Tibial nerve (tissue), 4 donors: ENCODE measurements at regions not wholly inside any gene's neighbourhood (a gene's known extent, or its start where the extent isn't known, plus 50 kb on each side); places are given as distances from the start of the nearest gene placed in this dataset.

Source experiments
- DNase-seq, 2 donors: peaks; one replicate each; pipeline ENCODE4 v3.0.0-alpha.2; 2019; ENCODE audit warnings: low spot score in 2 of 2
- H3K27ac ChIP-seq, 4 donors: fragments of 200-600 bp; sonication (generic) in 3 of 4; one replicate each; pipeline ENCODE4 v1.5.1; 2017 to 2019; ENCODE audit warnings: mild to moderate bottlenecking in 1 of 4
- H3K27me3 ChIP-seq, 2 donors: fragments of 200-600 bp; sonication (generic) in 1 of 2; one replicate each; pipeline versions ENCODE4 v1.5.1 to v1.6.0; 2017 to 2019
- H3K36me3 ChIP-seq, 3 donors: fragments of 200-600 bp; sonication (generic); one replicate each; pipeline ENCODE4 v1.5.1; 2018 to 2019
- H3K4me1 ChIP-seq, 4 donors: fragments of 200-600 bp; sonication (generic) in 3 of 4; one replicate each; pipeline ENCODE4 v1.5.1; 2017 to 2019
- H3K4me3 ChIP-seq, 4 donors: fragments of 200-600 bp; sonication (generic) in 3 of 4; one replicate each; pipeline ENCODE4 v1.5.1; 2017 to 2019; ENCODE audit warnings: mild to moderate bottlenecking in 1 of 4, moderate library complexity in 1 of 4
- H3K9me3 ChIP-seq, 4 donors: fragments of 200-600 bp; sonication (generic) in 3 of 4; one replicate each; pipeline ENCODE4 v1.5.1; 2017 to 2019
- CTCF ChIP-seq, 5 experiments: fragments of 200-600 bp in 3 of 5; fragments of 450-650 bp in 2 of 5; sonication (generic) in 3 of 5; IDR thresholded peaks; one replicate each; pipeline ENCODE4 v1.5.1; 2016 to 2019; ENCODE audit warnings: antibody characterized with exemption in 5 of 5, mild to moderate bottlenecking in 3 of 5, moderate library complexity in 2 of 5
- EP300 ChIP-seq, 2 donors: sonication (generic); formaldehyde crosslinking; IDR thresholded peaks; one replicate each; pipeline ENCODE4 v1.6.1; 2017; ENCODE audit warnings: antibody characterized with exemption in 2 of 2, mild to moderate bottlenecking in 1 of 2
- POLR2A ChIP-seq, 2 donors: fragments of 450-650 bp; IDR thresholded peaks; one replicate each; pipeline ENCODE4 v1.6.1; 2017; ENCODE audit warnings: antibody characterized with exemption in 2 of 2, mild to moderate bottlenecking in 2 of 2, moderate library complexity in 2 of 2
- WGBS, 2 donors: methylation state at CpG; one replicate each; pipeline ENCODE4 v1.1.5; 2018; 5-methylcytosine and 5-hydroxymethylcytosine counted together

GRCh38 chr11:82610671-82611070 is 123.0 kb downstream of the FAM181B start:
- Histone ChIP-seq H3K27me3 (no peaks in the 10 kb centered on the region), H3K27ac (no peak overlapping the region), H3K9me3 (no peaks in the 10 kb centered on the region), H3K36me3 (no peaks in the 10 kb centered on the region), H3K4me3 (no peak overlapping the region), H3K4me1 (no peaks in the 10 kb centered on the region)
- no peak for DNase-seq
- TF ChIP-seq POLR2A (IDR thresholded peaks at IDR 0.05), result no peak
- TF ChIP-seq CTCF (IDR thresholded peaks at IDR 0.05), result no peak

GRCh38 chr11:82606738-82607137 is 126.9 kb downstream of the FAM181B start:
- no peak overlapping the region for H3K27ac ChIP-seq
- H3K9me3 ChIP-seq, result no peaks in the 10 kb centered on the region
- no peaks in the 10 kb centered on the region for H3K4me1 ChIP-seq
- DNase-seq, result no peak
- TF ChIP-seq POLR2A (IDR thresholded peaks at IDR 0.05), result no peak
- no peak for TF ChIP-seq EP300 (IDR thresholded peaks at IDR 0.05)
- TF ChIP-seq CTCF (IDR thresholded peaks at IDR 0.05), result no peak
- H3K27me3 ChIP-seq, result no peaks in the 10 kb centered on the region
- no peak overlapping the region for H3K4me3 ChIP-seq
- 86 to 93% methylated on average over 1 of the region's 1 CpG for WGBS, 2 donors
- H3K36me3 ChIP-seq, result no peaks in the 10 kb centered on the region

GRCh38 chr11:82601711-82602110 is 132.0 kb downstream of the FAM181B start:
- TF ChIP-seq EP300 (IDR thresholded peaks at IDR 0.05), result no peak
- no peak for TF ChIP-seq CTCF (IDR thresholded peaks at IDR 0.05)
- TF ChIP-seq POLR2A (IDR thresholded peaks at IDR 0.05), result no peak
- WGBS, 2 donors, result 24 to 48% methylated on average over 1 of the region's 1 CpG
- Histone ChIP-seq H3K27me3 (no peaks in the 10 kb centered on the region), H3K9me3 (no peaks in the 10 kb centered on the region), H3K4me1 (no peaks in the 10 kb centered on the region), H3K36me3 (no peaks in the 10 kb centered on the region), H3K4me3 (no peak overlapping the region), H3K27ac (no peak overlapping the region)
- DNase-seq, result no peak

- Histone ChIP-seq H3K27me3 (no peaks in the 10 kb centered on the region), H3K4me3 (no peak overlapping the region), H3K36me3 (no peaks in the 10 kb centered on the region), H3K27ac (no peak overlapping the region), H3K4me1 (no peaks in the 10 kb centered on the region), H3K9me3 (no peaks in the 10 kb centered on the region)
- TF ChIP-seq EP300 (IDR thresholded peaks at IDR 0.05) (no peak), CTCF (IDR thresholded peaks at IDR 0.05) (no peak), POLR2A (IDR thresholded peaks at IDR 0.05) (no peak)
- DNase-seq, result no peak
- 78 to 83% methylated on average over 2 of the region's 2 CpGs for WGBS, 2 donors
Measured at GRCh38 chr11:82599836-82600235, 133.8 kb downstream of the FAM181B start.

GRCh38 chr11:82586581-82586980 is 147.1 kb downstream of the FAM181B start:
- 57 to 58% methylated on average over 3 of the region's 3 CpGs for whole genome bisulfite sequencing, 2 donors
- no peak for DNase-seq
- no peak for TF ChIP-seq POLR2A (IDR thresholded peaks at IDR 0.05)
- no peak for TF ChIP-seq EP300 (IDR thresholded peaks at IDR 0.05)
- no peak for TF ChIP-seq CTCF (IDR thresholded peaks at IDR 0.05)
- H3K27me3 ChIP-seq, result no peaks in the 10 kb centered on the region
- H3K9me3 ChIP-seq, result peaks cover 0 to 2% (median 0%) of the 10 kb centered on the region in 4 donors
- no peak overlapping the region for H3K4me3 ChIP-seq
- H3K4me1 ChIP-seq, result no peaks in the 10 kb centered on the region
- H3K27ac ChIP-seq, result no peak overlapping the region
- no peaks in the 10 kb centered on the region for H3K36me3 ChIP-seq
